ENCODE measurements at regions not wholly inside any gene's neighbourhood (a gene's known extent, or its start where the extent isn't known, plus 50 kb on each side); places are given as distances from the start of the nearest gene placed in this dataset.

DNA sequence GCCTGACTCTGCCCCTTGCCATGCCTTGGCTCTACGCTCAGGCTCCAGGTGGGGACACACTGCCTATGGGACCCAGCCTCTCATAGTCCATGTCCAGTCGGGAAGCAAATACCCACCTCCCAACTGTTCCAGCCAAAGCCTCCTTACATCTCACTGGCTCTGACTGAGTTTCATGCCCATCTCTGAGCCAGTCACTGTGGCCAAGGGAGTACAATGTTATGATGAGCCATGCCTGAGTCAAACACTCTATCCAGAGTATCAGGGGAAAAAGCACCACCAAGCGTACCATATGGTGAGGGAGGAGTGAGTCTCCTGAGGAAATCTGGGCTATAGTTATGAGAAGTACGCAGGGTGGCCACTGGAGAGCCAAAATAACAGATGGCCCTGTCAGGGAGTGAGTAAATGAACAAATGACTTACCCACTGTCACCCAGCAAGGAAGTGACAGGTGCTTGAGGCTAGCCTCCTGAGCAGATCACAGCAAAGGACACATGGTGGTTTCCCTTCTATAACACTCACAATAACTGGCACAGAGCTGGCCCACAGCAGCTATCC is 236.6 kb upstream of the GJB5 start:
- DNase-seq: no peak
- Mint-ChIP-seq H3K36me3 (no peaks in the 10 kb centered on the region), H3K4me1 (no peaks in the 10 kb centered on the region), H3K9me3 (peaks cover 2% of the 10 kb centered on the region), H3K4me3 (no peak overlapping the region), H3K27me3 (peaks cover 5% of the 10 kb centered on the region), H3K27ac (no peak overlapping the region)

GRCh38 chr1:34520111-34520510 is 234.7 kb upstream of the GJB5 start:
- H3K9me3 Mint-ChIP-seq: peaks cover 1% of the 10 kb centered on the region
- peaks cover 8% of the 10 kb centered on the region for H3K27me3 Mint-ChIP-seq
- H3K4me3 Mint-ChIP-seq: no peak overlapping the region
- no peak overlapping the region for H3K27ac Mint-ChIP-seq
- H3K4me1 Mint-ChIP-seq: no peaks in the 10 kb centered on the region
- DNase-seq: no peak
- no peaks in the 10 kb centered on the region for H3K36me3 Mint-ChIP-seq

DNA sequence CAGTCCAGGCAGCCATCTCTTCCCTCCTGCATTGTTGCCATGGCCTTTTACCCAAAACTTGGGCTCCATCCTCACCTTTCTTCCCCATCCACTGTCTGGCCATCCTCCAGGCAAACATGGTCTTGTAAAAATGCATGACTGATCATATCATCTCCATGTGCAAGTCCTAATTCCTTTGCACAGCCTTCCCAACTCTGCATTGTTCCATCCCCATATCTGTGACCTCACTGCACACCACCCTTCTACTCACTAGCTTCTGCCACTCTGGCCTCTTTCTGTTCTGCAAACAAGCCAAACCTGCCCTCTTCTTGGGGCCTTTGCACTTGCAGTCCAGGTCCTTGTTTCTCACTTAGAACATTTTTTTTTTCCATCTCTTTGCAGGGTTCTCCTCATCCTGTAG is 230.1 kb upstream of the GJB5 start:
- H3K36me3 Mint-ChIP-seq: no peaks in the 10 kb centered on the region
- H3K9me3 Mint-ChIP-seq: no peaks in the 10 kb centered on the region
- H3K4me1 Mint-ChIP-seq: no peaks in the 10 kb centered on the region
- no peak for DNase-seq
- no peak overlapping the region for H3K27ac Mint-ChIP-seq
- peaks cover 16% of the 10 kb centered on the region for H3K27me3 Mint-ChIP-seq
- H3K4me3 Mint-ChIP-seq: no peak overlapping the region

- no peaks in the 10 kb centered on the region for H3K9me3 Mint-ChIP-seq
- peaks cover 28% of the 10 kb centered on the region for H3K27me3 Mint-ChIP-seq
- no peaks in the 10 kb centered on the region for H3K4me1 Mint-ChIP-seq
- H3K36me3 Mint-ChIP-seq: no peaks in the 10 kb centered on the region
- no peak overlapping the region for H3K27ac Mint-ChIP-seq
- no peak for DNase-seq
- no peak overlapping the region for H3K4me3 Mint-ChIP-seq
Measured at GRCh38 chr1:34529935-34530859, 224.7 kb upstream of the GJB5 start.

DNA sequence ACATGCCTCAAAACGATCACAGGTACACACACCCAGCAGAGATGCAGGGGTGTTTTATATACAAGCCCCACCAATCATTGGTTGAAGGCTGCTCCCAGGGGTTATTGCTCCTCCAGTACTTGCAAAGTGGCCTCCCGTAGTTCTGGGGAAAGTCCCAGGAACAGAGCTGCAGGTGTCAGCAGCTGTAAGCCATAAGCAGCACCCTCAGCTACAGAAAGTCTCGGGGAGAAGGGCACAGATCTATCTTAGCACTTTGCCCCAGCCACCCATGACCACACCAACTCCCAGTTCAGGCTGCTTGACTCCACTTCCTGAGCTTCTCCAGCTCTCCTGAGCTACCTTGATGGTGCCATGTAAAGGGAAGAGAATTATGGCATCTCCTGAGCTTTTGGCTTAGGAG is 222.7 kb upstream of the GJB5 start:
- H3K4me1 Mint-ChIP-seq: no peaks in the 10 kb centered on the region
- H3K36me3 Mint-ChIP-seq: no peaks in the 10 kb centered on the region
- no peaks in the 10 kb centered on the region for H3K9me3 Mint-ChIP-seq
- H3K27ac Mint-ChIP-seq: no peak overlapping the region
- H3K4me3 Mint-ChIP-seq: no peak overlapping the region
- peaks cover 20% of the 10 kb centered on the region for H3K27me3 Mint-ChIP-seq
- DNase-seq: no peak

DNA sequence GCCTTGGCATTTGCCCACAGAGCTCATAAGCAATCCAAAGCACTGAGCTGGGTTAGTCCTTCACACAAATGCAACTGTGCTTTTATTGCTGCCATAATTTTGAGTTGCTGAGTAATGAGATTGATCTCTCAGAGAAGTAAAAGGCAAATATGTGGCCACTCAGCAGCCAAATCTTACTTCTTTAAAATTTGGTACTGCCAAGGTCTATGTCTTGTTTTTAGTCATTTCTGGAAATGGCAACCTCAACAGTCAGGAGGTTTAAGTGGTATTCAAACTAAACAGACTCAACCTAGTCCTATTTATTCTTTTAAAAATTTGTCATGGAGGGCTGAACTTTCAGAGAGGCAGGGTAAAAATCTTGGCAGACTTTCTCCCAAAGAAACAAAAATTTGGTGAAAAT is 216.4 kb upstream of the GJB5 start:
- Mint-ChIP-seq H3K27me3 (peaks cover 37% of the 10 kb centered on the region), H3K9me3 (no peaks in the 10 kb centered on the region), H3K36me3 (no peaks in the 10 kb centered on the region), H3K4me1 (no peaks in the 10 kb centered on the region), H3K27ac (no peak overlapping the region), H3K4me3 (no peak overlapping the region)
- no peak for DNase-seq

- H3K36me3 Mint-ChIP-seq: no peaks in the 10 kb centered on the region
- no peaks in the 10 kb centered on the region for H3K4me1 Mint-ChIP-seq
- no peak overlapping the region for H3K4me3 Mint-ChIP-seq
- DNase-seq: no peak
- no peak overlapping the region for H3K27ac Mint-ChIP-seq
- peaks cover 33% of the 10 kb centered on the region for H3K27me3 Mint-ChIP-seq
- H3K9me3 Mint-ChIP-seq: no peaks in the 10 kb centered on the region
Measured at GRCh38 chr1:34547046-34547674, 207.7 kb upstream of the GJB5 start.

DNA sequence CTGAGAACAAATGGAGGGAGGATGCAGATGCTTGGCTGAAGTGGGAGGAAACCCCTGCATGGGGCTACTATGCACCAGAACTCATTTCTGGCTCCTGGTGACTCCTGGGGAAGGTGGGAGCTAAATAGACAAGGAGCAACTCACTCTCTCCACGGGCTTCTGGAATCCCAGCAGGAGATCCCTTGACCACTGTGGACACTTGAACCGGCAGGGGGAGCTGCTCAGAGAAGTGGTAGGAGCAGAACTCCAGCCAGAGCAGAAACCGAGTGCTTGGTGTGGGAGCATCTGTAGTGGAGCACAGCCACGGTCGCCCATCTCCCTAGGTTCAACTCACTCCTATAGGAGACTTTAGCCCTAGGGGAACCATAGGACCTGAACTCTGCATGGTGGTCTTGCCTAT is 205.6 kb upstream of the GJB5 start:
- Mint-ChIP-seq H3K27me3 (peaks cover 33% of the 10 kb centered on the region), H3K4me3 (no peak overlapping the region), H3K4me1 (no peaks in the 10 kb centered on the region), H3K27ac (no peak overlapping the region), H3K36me3 (no peaks in the 10 kb centered on the region), H3K9me3 (peaks cover 3% of the 10 kb centered on the region)
- no peak for DNase-seq

- no peaks in the 10 kb centered on the region for H3K4me1 Mint-ChIP-seq
- H3K36me3 Mint-ChIP-seq: no peaks in the 10 kb centered on the region
- no peak for DNase-seq
- no peak overlapping the region for H3K27ac Mint-ChIP-seq
- H3K4me3 Mint-ChIP-seq: no peak overlapping the region
- H3K9me3 Mint-ChIP-seq: no peaks in the 10 kb centered on the region
- peaks cover 27% of the 10 kb centered on the region for H3K27me3 Mint-ChIP-seq
Measured at GRCh38 chr1:34578306-34578705, 176.5 kb upstream of the GJB5 start.

- DNase-seq: no peak
- H3K36me3 Mint-ChIP-seq: no peaks in the 10 kb centered on the region
- H3K4me3 Mint-ChIP-seq: no peak overlapping the region
- no peak overlapping the region for H3K27ac Mint-ChIP-seq
- no peaks in the 10 kb centered on the region for H3K4me1 Mint-ChIP-seq
- H3K9me3 Mint-ChIP-seq: no peaks in the 10 kb centered on the region
- H3K27me3 Mint-ChIP-seq: peaks cover 17% of the 10 kb centered on the region
Measured at GRCh38 chr1:34582356-34582755, 172.5 kb upstream of the GJB5 start.

- no peak overlapping the region for H3K27ac Mint-ChIP-seq
- no peak for DNase-seq
- H3K4me3 Mint-ChIP-seq: no peak overlapping the region
- H3K9me3 Mint-ChIP-seq: no peaks in the 10 kb centered on the region
- H3K4me1 Mint-ChIP-seq: peaks cover 2% of the 10 kb centered on the region
- H3K36me3 Mint-ChIP-seq: no peaks in the 10 kb centered on the region
- peaks cover 3% of the 10 kb centered on the region for H3K27me3 Mint-ChIP-seq
Measured at GRCh38 chr1:34587761-34588160, 167.1 kb upstream of the GJB5 start.

- Mint-ChIP-seq H3K36me3 (no peaks in the 10 kb centered on the region), H3K4me1 (peaks cover 2% of the 10 kb centered on the region), H3K9me3 (no peaks in the 10 kb centered on the region), H3K27ac (no peak overlapping the region), H3K27me3 (peaks cover 4% of the 10 kb centered on the region), H3K4me3 (no peak overlapping the region)
- no peak for DNase-seq
Measured at GRCh38 chr1:34590211-34590623, 164.6 kb upstream of the GJB5 start.

- Mint-ChIP-seq H3K36me3 (no peaks in the 10 kb centered on the region), H3K27ac (no peak overlapping the region), H3K4me1 (peaks cover 2% of the 10 kb centered on the region), H3K27me3 (peaks cover 4% of the 10 kb centered on the region), H3K4me3 (no peak overlapping the region), H3K9me3 (no peaks in the 10 kb centered on the region)
- DNase-seq: no peak
Measured at GRCh38 chr1:34591751-34592629, 162.9 kb upstream of the GJB5 start.

DNA sequence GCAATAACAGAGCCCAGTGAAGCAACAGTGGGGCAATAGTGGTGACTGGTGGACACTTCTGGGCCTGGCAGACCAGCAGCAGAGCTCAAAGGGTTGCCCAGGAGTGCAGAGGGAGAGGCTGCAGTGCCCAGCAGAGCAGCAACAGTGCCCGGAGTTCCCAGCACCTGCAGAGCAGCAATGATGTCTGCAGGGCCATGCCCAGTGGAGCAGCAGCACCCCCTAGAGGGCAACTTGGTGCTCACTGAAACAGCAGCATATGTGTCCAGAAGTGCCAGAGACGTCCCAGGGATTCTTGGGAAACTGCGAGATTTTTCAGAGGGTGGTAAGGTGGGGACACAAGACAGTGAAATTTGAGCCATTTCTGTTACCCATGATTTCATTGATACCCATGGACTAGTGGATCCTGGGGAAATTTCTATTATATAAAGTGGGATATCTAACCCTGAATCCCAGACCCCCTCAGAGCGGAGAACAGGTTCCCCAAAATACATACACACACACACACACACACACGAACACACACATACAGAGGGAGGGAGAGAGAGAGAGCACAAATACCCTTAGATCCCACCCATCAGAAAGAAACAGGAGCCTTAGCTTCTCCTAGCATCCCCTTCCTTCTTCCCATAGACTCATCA is 156.9 kb upstream of the GJB5 start:
- Mint-ChIP-seq H3K27ac (no peak overlapping the region), H3K4me3 (no peak overlapping the region), H3K9me3 (no peaks in the 10 kb centered on the region), H3K27me3 (peaks cover 11% of the 10 kb centered on the region), H3K36me3 (no peaks in the 10 kb centered on the region), H3K4me1 (no peaks in the 10 kb centered on the region)
- peak; percentile 59 for DNase-seq

Measured in activated naive CD8-positive, alpha-beta T cell treated with anti-CD3 and anti-CD28 coated beads for 36 hours (primary cell).